GM03348 (cell line): ENCODE measurements at regions not wholly inside any gene's neighbourhood (a gene's known extent, or its start where the extent isn't known, plus 50 kb on each side); places are given as distances from the start of the nearest gene placed in this dataset.

Experiments
- DNase-seq: peaks from one replicate; pipeline ENCODE4 v3.0.0; 2012; ENCODE audit warnings: low spot score

DNA sequence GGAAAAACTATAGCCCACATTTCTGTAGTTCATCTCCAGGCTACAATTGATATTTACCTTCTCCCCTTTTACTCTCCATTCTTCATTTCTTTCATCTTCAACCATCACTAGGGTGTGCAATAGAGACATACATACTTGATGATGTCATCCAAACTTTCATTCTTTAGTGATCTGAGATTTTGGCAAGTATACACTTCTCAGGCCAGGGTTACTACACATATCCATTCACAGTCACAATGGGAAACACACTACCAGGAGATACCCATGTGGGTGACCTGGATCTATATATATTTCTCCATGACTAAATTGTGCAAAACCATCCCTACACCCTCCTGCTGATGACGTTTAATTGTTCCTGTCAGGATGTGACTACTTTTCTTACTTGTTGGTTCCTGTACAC is 769.5 kb upstream of the DPPA4 start:
- peak; percentile 2 for DNase-seq

DNA sequence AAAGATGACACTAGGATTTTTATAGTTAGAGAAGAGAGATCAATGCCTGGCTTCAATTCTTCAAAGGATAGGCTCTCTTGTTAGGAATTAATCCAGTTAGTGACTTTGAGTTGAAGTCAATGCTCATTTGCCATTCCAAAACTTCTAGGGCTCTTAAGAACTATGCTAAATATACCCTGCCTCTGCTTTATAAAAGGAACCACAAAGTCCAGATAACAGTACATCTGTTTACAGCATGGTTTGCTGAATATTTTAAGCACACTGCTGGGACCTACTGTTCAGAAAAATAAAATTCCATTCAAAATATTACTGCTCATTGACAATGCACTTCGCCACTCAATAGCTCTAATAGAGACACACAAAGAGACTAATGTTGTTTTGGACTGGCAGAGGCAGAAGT is 786.6 kb upstream of the DPPA4 start:
- no peak for DNase-seq

DNA sequence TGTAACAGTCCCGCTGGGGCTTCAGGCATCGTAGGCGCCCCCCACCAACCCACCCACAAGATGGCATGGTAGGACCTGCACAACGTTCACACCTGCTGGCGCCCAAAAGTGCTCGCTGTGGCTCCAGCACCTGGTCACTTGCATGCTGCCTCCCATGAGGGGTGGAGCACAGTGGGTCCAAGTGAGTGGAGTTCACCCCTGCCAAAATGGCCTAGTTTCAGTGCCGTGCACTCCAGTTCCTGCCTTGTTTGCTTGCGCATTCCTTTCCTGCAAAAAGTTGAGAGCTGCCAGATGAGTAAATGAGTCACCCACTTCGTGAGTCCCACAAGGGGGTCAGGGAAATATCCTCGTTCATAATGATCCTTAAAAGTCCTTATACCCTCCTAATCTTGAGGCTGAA is 788.7 kb upstream of the DPPA4 start:
- DNase-seq = peak; percentile 2

DNA sequence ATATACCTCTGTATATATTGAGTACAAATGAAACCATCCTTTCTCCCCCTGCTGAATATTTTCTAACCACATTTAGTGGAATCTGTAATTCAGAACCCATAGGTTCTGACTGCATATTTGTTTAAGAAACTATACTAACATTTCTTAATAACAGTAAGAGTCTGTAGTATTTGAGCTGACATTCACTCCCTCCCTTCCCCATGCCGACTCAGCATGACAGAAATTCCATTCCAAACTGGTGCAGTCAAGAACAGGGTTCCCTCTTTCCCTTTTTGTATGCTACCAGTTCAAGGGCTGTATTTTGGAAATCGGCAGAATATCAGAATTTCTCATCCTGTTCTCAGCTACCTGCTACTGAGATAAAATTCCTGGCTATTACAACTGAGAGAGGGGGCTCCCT is 796.6 kb upstream of the DPPA4 start:
- no peak for DNase-seq

DNA sequence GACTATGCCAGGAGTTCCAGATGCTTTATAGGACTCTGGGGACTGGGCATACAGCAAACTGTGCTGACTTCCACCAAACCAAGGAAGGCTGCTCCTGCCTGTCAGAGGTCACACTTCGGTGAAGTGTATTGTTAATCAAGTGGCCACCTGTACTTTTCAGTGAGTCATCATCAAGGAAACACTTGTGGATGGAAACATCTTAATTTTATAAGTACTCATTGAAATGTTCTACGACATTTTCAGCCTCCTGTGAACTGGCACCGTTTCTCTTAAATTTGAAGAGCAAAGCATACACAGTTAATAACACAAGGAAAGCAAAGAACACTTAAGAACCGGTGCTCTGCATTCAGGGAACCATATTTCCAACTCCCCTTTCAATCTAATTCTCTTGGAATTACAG is 801.7 kb upstream of the DPPA4 start:
- no peak for DNase-seq

DNA sequence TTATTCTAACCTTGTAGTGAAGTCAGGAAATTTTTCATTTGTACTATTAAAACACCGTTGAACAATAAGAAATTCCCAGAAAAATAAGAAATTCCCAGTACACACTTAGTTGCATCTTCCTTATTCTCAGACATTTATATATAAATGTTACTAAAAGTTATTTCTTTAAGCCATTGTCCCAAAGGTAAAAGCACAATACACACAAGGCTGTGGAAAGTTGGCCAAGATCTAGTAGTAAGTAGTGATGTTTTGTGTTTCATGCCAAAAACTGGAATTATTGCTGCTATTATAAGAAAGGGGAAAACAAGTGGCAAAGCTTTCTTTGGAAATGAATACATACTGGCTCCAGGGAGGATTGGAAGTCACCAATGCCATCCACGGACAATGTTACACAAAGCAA is 802.5 kb upstream of the DPPA4 start:
- DNase-seq = no peak

DNA sequence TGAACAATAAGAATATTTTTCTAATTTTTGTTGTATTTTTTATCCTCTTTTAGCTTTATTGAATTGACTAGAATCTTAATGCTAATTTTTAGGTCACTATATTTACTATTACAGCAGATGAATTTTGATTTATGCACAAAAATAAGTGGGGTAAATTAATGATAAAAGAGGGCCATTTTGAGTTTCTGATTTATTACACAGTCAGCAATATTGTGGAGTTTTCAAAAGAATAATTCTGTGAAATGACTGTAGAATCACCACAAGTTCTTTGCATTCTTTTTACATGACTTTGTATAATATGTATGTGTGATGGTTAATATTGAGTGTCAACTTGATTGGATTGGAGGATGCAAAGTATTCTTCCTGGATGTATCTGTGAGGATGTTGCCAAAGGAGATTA is 812.4 kb upstream of the DPPA4 start:
- DNase-seq = no peak

DNA sequence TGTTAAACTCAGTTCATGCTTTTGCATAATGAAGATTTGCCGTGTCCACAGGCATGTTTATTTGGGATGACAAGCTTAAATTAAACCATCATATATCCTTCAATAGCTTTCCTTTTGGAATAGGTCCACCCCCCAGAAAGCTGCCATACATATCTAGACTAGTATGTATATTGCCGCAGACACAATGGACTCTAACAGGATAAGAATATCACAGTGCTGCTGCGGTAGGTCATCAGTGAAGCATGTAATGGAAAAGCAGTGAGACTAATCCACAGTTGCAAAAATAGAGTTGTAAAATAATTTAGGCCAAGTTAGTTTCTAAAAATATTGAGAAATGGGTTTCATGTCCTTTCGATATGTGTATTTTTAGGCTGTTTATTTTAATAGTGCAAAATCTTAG is 819.9 kb upstream of the DPPA4 start:
- no peak for DNase-seq

DNA sequence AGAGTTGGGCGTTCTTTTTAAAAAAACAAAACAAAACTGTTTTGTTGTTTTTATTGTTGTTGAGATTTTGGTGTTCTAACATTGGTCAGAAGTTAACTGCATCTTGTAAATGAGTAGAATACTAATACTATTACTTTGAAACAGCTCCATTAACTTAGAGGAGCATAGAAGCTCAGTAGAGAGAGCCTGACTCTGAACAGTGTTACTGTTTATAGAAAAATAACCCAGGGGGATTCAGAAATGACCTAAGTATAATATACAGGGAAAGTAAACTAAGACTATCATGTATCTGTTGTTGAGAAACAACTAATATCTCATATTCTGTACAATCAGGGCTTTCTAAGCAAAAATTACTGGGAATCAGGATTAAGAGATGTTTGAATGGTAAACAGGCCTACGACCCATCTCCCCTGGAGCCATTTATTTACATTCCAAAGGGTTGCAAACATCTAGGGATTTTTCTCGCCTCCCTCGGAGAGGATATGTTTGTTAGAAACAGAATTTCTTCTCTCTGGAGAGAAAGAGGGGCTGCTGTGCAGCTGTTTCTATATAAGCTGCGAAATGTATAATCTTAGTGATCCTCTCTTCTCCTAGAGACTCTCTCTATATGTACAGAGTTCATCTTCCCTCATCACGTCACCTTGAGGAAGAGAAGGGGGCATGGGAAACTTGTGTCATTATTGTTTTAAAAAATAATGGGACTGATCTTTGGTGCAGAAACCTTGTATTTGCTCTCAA is 827.5 kb upstream of the DPPA4 start:
- DNase-seq = no peak

DNA sequence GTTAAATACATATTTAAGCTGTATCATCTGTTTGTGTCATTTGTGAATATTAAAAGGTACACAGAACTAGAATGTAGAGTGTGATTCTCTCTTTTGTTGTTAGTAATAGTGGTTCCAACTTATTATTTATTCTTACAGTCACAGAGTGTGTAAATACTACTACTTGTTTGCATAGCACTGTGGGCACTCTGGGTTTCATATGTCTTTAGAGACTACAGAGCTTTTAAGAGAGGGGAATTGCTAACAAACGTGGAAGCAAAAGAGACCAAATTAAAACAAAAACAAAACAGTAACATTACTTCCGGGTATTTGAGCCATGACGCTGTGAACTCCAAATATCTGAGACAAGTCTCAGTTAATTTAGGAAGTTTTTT is 828.0 kb upstream of the DPPA4 start:
- DNase-seq = no peak

DNA sequence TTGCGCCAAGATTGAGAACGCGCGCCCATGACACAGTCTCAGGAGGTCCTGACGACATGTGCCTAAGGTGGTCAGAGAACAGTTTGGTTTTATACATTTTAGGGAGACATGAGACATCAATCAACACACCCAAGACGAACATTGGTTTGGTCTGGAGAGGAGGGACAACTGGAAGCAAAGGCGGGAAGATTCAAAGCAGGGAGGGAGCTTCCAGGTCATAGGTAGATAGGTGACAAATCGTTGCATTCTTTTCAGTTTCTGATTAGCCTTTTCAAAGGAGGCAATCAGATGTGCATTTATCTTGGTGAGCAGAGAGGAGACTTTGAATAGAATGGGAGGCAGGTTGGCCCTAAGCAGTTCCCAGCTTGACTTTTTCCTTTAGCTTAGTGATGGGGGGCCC is 828.4 kb upstream of the DPPA4 start:
- no peak for DNase-seq

DNA sequence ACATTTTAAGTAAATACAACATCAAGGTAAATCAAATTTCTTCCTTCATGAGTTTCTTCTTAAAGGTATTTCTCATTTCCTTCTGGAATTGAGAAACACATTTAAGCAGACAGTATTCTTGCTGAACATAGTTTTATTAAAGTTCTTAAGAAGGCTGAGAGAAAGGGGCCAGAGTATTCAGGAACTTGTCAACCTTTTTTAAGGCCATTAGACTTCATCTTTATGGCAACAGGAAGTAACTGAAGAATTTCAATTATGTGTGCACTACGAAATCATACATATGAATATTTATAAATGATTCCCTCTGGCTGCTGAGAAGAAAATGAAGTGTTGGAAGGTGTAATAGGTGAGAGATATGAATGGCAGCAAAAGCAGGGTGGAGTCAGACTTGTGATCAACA is 829.4 kb upstream of the DPPA4 start:
- no peak for DNase-seq

DNA sequence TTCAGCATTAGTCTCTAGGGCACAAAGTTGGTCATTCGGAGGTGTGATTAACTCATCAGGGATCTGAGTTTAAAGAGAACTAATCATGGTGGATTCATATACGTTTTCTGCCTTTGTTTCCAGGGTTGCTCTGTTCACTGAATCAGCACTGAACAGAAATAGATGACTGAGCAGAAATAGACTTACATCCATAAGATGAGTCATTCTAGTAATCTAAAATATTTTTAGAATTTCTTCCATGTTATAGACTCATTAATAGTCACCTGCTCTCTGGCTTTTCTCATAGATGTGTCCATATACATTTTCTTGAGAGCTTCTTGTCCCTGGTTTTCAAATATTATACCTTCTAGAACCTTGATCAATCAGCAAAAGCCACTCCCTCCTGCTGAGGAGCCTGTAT is 837.6 kb upstream of the DPPA4 start:
- DNase-seq = no peak

DNA sequence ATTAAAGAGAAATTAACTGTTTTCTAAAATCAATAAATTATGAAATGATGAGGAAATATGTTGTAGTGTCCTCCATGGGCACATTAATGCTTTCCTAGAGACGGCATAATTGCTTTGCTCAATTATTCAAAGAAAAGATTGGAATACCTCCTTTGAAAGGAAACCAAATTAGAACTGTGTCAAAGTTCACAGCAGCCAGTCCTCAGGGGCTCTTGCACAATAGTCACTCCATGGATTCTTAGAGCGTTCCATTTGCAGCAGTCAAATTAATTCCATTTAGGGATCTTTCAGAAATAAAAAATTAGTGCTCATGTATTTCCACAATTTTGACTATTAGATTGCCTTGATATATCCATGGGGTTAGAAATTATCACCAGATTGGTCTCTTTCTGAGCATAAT is 841.6 kb upstream of the DPPA4 start:
- DNase-seq = peak; percentile 28

DNA sequence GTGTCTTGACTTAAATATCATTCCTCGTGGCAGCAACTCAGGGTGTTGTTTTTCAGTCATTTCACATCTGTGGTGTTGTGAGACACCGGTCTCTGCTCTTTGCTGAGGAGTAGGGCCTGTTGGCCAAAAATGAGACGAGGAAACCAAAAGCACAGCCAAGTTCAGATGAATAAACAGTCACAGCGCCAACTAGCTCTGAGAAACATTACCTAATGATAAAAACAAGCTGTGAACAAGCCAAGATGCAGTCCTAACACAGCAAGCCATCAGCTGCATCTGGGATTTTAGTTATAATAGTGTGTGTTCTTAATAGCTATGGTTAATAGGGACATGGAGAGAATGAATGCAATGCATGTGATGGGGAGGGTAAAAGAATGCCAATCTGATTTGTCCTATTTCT is 843.4 kb upstream of the DPPA4 start:
- peak; percentile 27 for DNase-seq

DNA sequence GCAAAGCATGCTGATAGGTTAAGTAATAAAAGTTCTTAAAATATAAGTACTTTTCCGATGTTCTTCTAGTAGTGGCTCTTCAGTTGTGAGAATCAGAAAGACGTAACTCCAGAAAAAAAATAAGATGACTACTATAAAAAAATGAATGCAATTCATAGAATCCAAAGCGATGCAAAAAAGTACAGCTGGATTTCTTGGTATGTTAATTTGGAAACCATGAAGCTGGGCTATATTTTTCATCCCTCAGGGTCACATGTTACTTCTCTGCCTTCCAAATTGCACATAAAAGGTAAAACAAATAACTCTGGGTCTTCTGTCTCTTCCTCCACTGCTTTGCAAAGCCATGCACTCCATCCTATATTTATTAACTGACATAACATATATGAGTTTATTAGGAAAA is 843.9 kb upstream of the DPPA4 start:
- DNase-seq = no peak

DNA sequence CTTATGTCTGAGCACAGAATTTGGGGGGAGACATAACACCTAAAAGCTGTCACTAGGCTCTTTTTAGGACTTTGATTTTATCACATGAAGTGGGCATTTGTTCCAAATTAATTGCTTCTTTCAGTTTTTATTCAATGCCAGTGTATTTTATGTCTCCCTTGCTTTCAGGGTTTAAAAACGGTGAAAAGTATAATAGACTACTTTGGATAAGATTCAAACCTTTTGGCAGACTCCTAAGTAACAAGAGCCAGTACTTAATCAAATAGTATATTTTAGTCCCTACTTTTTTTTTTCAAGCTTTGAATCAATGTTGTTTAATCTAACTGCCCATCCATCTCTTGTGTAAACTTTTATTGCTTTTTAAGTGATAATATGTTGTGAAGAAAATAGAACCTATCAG is 847.2 kb upstream of the DPPA4 start:
- no peak for DNase-seq

DNA sequence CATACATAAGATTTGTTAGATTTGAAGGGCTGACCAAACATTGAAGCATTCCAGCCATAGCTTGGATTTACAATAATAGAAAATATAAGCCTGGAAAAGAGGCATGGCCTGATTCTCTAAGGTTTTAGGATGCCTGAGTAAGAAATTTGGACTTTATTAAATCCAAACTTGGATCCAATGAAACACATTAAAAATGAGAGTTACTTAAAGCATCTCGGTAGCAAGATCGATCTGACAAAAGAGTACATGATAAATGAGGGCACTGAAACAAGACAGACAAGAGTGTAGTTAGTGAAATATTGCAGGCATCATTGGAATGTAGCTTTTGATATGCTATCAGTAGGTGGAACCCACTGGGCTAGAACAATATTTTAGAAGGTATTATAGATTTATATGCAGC is 855.7 kb upstream of the DPPA4 start:
- no peak for DNase-seq

DNA sequence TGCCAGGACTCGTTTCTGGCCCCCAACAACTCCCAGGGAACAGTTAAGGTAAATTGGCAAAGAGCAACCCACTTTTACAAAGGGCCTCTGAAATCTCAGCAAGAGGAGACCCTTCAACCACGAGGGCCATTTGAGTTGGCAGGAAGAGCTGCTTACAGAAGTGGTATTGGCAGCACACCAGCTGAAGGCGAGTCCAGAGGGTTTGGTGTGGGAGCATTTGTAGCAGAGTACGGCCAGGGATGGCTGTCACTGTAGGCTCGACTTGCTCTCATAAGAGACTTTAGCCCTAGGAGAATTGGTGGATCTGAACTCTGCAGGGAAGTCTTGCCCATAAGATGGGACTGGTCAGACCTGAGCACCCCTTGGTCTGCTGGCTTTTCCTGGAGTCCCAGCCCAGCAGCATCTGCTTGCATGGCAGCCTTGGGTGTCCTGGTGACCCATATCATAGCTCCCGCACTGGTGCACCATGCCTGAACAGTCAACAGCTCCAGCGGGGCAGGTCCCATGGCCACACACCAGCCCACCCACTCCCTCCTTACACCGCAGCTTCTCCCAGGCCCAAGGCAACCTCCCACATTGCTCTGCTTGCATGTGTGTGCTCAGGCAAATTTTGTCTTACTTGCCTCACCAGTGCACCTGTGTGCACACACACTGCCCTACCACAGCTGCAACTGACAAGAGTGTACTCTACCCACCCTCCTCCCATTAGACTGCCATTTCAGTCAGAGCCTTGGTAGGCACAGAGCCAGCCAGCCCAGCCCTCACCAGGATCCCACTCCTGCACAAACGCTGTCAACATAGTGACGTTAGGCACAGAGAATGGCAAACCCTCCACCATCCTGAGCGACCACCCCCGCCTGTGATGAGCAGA is 861.6 kb upstream of the DPPA4 start:
- DNase-seq = no peak

DNA sequence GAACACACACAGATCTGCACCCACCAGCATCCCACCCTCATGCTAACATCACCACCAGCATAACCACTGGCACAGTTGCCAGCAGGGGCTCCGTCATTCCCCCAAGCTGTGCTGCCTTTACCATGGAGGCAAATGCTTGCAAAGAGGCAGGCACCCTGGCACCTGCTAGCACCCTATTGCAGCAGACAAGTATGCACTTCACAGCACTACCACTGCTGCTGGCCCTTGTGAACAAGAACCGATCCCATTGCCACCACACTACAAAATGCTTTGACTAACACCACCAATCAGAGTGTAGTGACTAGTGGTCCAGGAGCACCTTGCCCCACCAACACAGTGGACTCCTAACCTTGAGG is 862.2 kb upstream of the DPPA4 start:
- no peak for DNase-seq

DNA sequence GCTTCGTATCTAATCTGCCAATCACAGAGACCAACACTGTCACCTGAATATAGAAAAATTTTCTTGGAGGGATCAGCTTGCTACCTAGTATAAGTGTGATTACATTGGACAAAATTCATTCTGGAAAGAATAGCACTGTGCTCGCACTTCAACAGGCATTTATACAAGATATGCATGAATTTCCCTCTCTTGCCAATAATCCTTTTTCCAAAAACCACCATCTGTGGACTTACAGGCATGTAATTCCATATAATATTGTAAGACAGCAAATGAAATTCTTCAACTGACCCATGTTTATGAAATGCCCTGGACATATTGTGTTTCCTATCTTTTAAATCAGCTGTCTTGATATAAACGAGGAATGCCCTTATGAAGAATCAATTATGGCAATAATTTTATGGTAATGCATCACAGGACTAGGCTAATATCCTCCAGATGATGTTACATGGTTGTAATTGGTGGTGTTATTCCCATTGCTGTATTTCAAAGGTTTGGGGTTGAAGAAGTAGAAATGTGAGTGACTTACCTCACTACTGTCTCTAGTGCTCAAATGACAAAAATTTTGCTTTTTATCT is 861.4 kb upstream of the NECTIN3 start:
- DNase-seq = no peak

DNA sequence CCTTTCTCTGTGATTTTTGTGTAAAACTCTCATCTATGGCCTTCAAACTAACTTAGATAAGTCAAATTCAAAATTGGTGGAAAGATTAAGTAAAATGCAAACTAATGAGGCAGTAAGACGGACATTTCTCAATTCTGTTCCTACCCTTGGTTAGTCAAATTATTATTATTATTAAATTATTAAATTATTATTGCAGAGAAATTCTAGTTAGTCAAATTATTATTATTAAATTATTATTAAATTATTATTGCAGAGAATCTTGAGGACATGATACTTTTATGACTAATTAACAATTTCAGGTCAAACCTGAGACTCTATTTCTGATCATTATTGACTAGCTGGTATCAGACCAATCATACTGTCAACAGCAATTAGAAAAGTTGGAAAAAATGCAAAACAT is 845.0 kb upstream of the NECTIN3 start:
- no peak for DNase-seq

DNA sequence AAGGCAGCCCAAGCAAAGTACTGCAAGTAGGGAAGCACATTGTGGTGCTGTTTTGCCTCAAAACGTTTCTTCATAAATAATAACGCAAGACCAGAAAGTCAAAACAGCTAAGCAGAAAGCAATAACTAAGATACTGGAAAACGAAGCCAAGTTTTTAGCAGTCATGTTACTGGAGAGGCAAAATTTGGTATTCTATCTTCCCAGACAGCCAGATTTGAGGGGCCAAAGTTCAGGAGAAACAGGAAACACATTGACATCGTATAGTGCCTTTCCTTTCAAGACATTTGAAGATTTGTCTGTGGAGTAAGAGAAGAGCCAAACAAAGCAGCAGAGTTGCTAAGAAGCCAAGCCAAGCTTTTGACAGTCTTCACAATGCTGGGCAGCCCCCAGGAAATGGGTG is 843.6 kb upstream of the NECTIN3 start:
- DNase-seq = no peak

DNA sequence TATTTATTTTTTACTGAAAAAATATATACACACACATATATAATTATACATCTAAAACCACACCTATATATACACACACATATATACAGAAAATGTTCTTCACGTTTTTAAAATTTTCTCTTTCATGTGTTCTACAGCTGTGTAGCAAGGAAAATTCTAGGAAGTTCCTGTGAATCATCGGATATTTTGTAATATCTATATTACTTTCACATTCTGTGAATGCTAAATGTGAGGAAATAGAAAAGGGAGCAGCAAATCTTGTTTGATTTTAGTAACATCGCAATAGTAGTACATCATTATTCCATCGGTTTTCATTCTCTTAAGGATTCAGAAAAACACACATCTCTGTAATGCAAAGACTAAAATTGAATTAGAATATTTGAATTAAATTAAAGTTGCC is 836.8 kb upstream of the NECTIN3 start:
- DNase-seq = peak; percentile 49
